ENCODE measurements at regions not wholly inside any gene's neighbourhood (a gene's known extent, or its start where the extent isn't known, plus 50 kb on each side); places are given as distances from the start of the nearest gene placed in this dataset.
"Not testable (repeated sequence)": the region's sequence is repeated elsewhere in the genome, so short reads cannot be mapped to it uniquely, and the experiment has no call there.

GRCh38 chr12:42729535-42729900, 140.0 kb upstream of the PRICKLE1 start:
- DNase-seq (ENCODE audit: low read depth in 2 of 2), result no peak

- no peak for DNase-seq (ENCODE audit: low read depth in 2 of 2)
Measured at GRCh38 chr12:42728770-42729534, 139.4 kb upstream of the PRICKLE1 start.

GRCh38 chr12:42728287-42728686, 138.7 kb upstream of the PRICKLE1 start:
- DNase-seq (ENCODE audit: low read depth in 2 of 2), result no peak

DNA sequence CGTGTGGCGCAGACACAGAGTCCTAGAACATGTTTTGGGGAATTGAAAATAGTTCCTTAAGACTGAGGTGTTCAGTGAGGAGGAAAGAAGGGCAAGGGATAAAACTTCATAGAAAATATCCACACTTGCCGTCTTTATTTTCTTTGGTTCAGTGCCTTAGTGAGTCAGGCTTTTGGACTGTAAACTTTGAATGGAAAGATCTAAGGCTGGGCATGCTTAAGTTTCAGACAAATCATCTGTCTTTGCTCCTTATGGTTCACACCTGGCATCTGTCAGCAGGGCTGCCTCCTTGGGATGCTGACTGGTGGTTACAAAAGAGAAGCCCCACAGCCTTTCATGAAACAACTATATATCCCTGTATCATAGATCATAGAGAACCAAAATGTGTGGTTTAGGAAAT, 136.3 kb upstream of the PRICKLE1 start:
- peak in 1 of 2 donors; percentile 46 for DNase-seq (ENCODE audit: low read depth in 2 of 2)

DNA sequence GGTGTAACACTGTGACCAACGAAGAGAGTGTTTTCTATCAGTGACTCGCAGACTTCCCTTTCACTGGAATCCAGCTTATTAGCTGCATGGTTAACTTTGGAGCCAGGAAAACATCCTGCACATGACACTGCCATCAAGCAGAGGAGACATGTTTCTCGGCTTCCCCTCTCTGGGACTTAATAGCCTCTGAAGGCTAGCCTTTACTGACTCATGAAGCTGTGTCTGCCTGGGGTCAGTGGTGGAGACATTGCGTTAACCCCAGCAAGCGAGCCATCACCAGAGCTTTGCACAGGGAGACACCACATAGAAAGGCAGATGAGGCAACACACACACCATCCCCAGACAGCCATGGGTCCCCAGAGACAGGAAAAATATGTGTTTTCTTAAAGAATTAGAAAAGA, 126.9 kb upstream of the PRICKLE1 start:
- peak in 1 of 2 donors; percentile 77 for DNase-seq (ENCODE audit: low read depth in 2 of 2)

- not testable (repeated sequence) for DNase-seq (ENCODE audit: low read depth in 2 of 2)
Measured at GRCh38 chr12:42713566-42713965, 124.0 kb upstream of the PRICKLE1 start.

DNA sequence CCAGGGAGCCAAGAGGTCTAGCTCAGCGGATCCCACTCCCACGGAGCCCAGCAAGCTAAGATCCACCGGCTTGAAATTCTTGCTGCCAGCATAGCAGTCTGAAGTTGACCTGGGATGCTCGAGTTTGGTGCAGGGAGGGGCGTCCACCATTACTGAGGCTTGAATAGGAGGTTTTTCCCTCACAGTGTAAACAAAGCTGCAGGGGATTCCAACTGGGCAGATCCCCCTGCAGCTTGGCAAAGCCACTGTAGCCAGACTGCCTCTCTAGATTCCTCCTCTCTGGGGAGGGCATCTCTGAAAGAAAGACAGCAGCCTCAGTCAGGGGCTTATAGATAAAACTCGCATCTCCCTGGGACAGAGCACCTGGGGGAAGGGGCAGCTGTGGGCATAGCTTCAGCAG, 118.8 kb upstream of the PRICKLE1 start:
- not testable (repeated sequence) for DNase-seq (ENCODE audit: low read depth in 2 of 2)

GRCh38 chr12:42707312-42708226, 118.0 kb upstream of the PRICKLE1 start:
- DNase-seq (ENCODE audit: low read depth in 2 of 2), result no peak

- no peak for DNase-seq (ENCODE audit: low read depth in 2 of 2)
Measured at GRCh38 chr12:42706321-42706720, 116.8 kb upstream of the PRICKLE1 start.

GRCh38 chr12:42705863-42706262, 116.3 kb upstream of the PRICKLE1 start:
- peak in 1 of 2 donors; percentile 77 for DNase-seq (ENCODE audit: low read depth in 2 of 2)

DNA sequence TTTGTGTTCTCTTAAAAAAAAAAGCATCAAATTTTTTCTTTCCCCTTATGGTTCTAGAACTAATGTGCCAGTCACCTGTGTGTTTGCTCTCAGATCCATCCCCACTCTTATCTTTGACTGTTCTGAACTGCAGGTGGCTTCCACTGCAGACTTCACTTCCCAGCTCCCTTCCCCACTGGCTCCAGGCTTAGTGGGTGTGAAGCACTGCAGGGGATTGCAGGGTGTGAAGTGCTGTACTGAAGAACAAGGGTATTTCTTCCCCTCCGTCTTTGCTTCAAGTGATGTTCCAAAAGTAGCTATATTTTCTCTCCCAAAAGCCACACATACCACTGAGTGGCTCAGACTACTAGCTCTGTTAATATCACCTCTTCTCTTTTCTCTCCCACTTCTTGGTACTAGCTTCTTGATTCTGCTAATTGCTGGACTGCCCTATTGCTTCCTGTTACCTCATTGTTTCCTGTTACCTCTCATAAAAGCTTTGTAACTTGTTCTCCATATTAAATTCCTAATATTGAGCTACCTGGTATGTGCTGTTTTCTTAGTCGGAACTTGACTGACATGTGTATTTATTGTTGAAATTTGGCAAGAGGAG, 115.4 kb upstream of the PRICKLE1 start:
- no peak for DNase-seq (ENCODE audit: low read depth in 2 of 2)

- no peak for DNase-seq (ENCODE audit: low read depth in 2 of 2)
Measured at GRCh38 chr12:42704340-42704739, 114.8 kb upstream of the PRICKLE1 start.

GRCh38 chr12:42701084-42701483, 111.5 kb upstream of the PRICKLE1 start:
- no peak for DNase-seq (ENCODE audit: low read depth in 2 of 2)

- DNase-seq (ENCODE audit: low read depth in 2 of 2), result no peak
Measured at GRCh38 chr12:42698213-42698612, 108.7 kb upstream of the PRICKLE1 start.

GRCh38 chr12:42696406-42697149, 107.0 kb upstream of the PRICKLE1 start:
- no peak for DNase-seq (ENCODE audit: low read depth in 2 of 2)

DNA sequence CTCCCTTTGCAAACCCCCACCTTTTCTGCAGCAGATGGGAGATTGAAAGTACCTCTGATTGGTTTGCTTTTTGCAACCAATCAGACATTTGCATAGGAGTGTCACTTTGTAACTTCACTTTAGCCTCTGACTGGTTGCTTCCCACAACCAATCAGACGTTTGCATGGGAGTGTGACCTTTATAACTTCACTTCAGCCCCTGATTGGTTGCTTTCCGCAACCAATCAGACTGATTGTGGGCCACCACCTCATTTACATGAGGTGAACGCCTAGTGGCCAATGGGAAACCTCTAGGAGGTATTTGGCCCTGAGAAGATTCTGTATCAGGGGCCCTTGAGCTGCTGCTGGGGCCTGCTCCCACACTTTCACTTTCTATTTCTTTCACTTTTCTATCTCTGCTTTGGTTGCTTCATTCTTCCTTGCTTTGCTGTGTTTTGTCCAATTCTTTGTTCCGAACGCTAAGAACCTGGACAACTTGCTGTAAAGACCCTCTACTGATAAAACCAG, 106.0 kb upstream of the PRICKLE1 start:
- DNase-seq (ENCODE audit: low read depth in 2 of 2), result no peak

DNA sequence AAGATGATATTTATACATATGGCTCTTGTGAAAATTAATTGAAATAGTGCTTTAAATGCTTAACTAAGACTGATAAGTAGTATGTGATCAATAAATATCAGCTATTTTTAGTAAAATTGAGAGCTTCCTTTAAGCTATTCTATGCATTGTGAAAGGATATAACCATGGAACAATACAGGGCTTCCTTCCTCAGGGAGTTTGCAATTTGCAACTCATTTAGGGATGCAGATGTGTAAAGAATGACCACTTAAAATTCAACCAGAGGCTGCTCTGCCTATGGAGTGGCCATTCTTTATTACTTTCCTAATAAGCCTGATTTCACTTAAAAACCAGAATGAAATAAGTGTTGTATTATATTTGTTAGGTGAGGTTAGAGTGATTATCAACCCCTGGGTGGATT, 103.2 kb upstream of the PRICKLE1 start:
- no peak for DNase-seq (ENCODE audit: low read depth in 2 of 2)

GRCh38 chr12:42691991-42692557, 102.5 kb upstream of the PRICKLE1 start:
- DNase-seq (ENCODE audit: low read depth in 2 of 2), result no peak

- DNase-seq (ENCODE audit: low read depth in 2 of 2), result no peak
Measured at GRCh38 chr12:42690264-42690663, 100.7 kb upstream of the PRICKLE1 start.

- no peak for DNase-seq (ENCODE audit: low read depth in 2 of 2)
Measured at GRCh38 chr12:42689699-42690098, 100.2 kb upstream of the PRICKLE1 start.

All from dermis microvascular lymphatic vessel endothelial cell (primary cell).